Neural progenitor cell (in vitro differentiated cells): ENCODE measurements at regions not wholly inside any gene's neighbourhood (a gene's known extent, or its start where the extent isn't known, plus 50 kb on each side); places are given as distances from the start of the nearest gene placed in this dataset.

Experiments used
- EZH2 ChIP-seq: fragments of 200-600 bp; sonication (generic); IDR thresholded peaks from 2 replicates; pipeline ENCODE4 v1.6.1; 2017; ENCODE audit warnings: antibody characterized with exemption, mild to moderate bottlenecking, moderate library complexity
- EZH2phosphoT487 ChIP-seq: fragments of 200-600 bp; sonication (generic); IDR thresholded peaks from 2 replicates; pipeline ENCODE4 v1.6.1; 2017; ENCODE audit warnings: antibody characterized with exemption
- TF ChIP-seq, protein P1 (sequence below): fragments of 200-600 bp; sonication (generic); IDR thresholded peaks from 2 replicates; pipeline ENCODE4 v1.5.1; 2017; ENCODE audit warnings: antibody characterized with exemption, mild to moderate bottlenecking

DNA sequence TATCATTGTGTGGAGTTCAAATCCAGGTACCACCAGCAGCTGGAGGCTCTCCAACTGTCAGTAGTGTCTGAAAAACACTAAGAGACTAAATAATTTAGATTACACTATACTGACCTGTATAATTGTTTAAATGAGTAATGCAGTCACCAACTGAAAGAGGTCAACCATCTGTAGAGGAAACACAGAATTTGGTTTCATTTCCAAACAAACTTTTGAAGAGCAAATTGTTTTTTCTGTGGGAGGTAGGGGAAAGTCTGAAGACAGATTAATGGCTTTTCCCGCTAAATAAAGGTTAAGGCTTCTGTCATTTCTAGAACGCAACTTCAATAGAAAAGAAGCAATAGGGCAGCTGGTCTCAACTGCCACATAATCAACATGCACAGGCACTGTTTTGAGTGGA is 462.6 kb downstream of the PRKD1 start:
- TF ChIP-seq, protein P1, sequence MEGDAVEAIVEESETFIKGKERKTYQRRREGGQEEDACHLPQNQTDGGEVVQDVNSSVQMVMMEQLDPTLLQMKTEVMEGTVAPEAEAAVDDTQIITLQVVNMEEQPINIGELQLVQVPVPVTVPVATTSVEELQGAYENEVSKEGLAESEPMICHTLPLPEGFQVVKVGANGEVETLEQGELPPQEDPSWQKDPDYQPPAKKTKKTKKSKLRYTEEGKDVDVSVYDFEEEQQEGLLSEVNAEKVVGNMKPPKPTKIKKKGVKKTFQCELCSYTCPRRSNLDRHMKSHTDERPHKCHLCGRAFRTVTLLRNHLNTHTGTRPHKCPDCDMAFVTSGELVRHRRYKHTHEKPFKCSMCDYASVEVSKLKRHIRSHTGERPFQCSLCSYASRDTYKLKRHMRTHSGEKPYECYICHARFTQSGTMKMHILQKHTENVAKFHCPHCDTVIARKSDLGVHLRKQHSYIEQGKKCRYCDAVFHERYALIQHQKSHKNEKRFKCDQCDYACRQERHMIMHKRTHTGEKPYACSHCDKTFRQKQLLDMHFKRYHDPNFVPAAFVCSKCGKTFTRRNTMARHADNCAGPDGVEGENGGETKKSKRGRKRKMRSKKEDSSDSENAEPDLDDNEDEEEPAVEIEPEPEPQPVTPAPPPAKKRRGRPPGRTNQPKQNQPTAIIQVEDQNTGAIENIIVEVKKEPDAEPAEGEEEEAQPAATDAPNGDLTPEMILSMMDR, result no peak
- TF ChIP-seq EZH2 (no peak), EZH2phosphoT487 (no peak)
